Gastroesophageal sphincter (tissue), 3 donors: ENCODE measurements at regions not wholly inside any gene's neighbourhood (a gene's known extent, or its start where the extent isn't known, plus 50 kb on each side); places are given as distances from the start of the nearest gene placed in this dataset.

Experiments used
- CTCF ChIP-seq, 4 experiments: fragments of 200-600 bp in 2 of 4; fragments of 450-650 bp in 2 of 4; sonication (generic) in 1 of 4; IDR thresholded peaks; one replicate each; pipeline ENCODE4 v1.5.1; 2017 to 2019; ENCODE audit warnings: antibody characterized with exemption in 4 of 4, mild to moderate bottlenecking in 2 of 4, moderate library complexity in 2 of 4
- EP300 ChIP-seq: sonication (generic); formaldehyde crosslinking; IDR thresholded peaks from one replicate; pipeline ENCODE4 v1.6.1; 2017; ENCODE audit warnings: antibody characterized with exemption, mild to moderate bottlenecking
- POLR2A ChIP-seq, 2 donors: fragments of 450-650 bp; IDR thresholded peaks; one replicate each; pipeline ENCODE4 v1.6.1; 2017; ENCODE audit warnings: antibody characterized with exemption in 2 of 2, mild to moderate bottlenecking in 2 of 2, moderate library complexity in 1 of 2

GRCh38 chr2:59449274-59449673 is 1104.2 kb downstream of the BCL11A start:
- TF ChIP-seq POLR2A (IDR thresholded peaks at IDR 0.05) (no peak), CTCF (IDR thresholded peaks at IDR 0.05) (no peak), EP300 (no peak)
